ENCODE measurements at regions not wholly inside any gene's neighbourhood (a gene's known extent, or its start where the extent isn't known, plus 50 kb on each side); places are given as distances from the start of the nearest gene placed in this dataset.
A peak's percentile ranks its signal among the peaks of the same experiment; 100 is the strongest.

DNA sequence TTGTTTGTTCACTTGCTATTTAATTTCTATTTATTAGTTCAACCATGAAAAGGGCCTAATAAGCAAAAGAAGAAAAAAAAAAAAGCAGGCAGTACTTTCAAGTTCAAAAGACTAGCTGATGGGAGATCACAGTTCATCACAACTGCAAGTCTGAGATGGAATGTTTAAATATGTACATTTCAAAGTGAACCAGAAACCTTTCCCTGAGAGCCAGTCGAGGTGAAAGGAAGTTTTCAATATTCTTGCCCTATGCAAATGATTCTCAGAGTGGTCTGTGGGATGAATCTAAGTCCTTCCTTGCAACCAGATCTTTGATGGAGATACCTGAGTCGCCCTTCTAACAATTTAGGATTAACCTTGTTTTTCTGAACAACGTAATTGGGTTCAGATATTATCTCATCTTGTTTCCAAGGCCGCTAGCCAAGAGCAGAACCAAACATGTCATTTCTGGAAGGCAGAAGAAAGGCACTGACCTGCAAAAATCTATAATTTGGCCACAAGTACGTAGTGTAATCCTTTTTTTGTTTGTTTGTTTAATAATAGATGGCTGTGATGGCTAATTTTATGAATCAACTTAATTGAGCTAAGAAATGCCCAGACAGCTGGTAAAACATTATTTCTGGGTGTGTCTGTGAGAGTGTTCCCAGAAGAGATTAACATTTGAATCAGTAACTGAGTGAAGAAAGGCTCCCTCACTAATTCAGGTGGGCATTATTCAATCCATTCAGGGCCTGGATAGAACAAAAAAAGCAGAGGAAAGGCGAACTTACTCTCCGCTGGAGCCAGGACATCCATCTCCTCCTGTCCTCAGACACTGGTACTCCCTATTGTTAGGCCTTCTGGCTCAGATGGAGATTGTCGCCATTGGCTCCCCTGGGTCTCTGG lies 171.1 kb upstream of the TMPO start:
- DNase-seq: no peak
- Mint-ChIP-seq H3K4me1 (ENCODE audit: low read depth) (no peaks in the 10 kb centered on the region), H3K27ac (no peak overlapping the region), H3K9me3 (no peaks in the 10 kb centered on the region), H3K27me3 (ENCODE audit: insufficient read depth) (peaks cover 2% of the 10 kb centered on the region; the same call in 1 of the 2 replicates), H3K4me3 (no peak overlapping the region), H3K36me3 (ENCODE audit: low read depth) (no peaks in the 10 kb centered on the region)
- TF ChIP-seq, protein P1, sequence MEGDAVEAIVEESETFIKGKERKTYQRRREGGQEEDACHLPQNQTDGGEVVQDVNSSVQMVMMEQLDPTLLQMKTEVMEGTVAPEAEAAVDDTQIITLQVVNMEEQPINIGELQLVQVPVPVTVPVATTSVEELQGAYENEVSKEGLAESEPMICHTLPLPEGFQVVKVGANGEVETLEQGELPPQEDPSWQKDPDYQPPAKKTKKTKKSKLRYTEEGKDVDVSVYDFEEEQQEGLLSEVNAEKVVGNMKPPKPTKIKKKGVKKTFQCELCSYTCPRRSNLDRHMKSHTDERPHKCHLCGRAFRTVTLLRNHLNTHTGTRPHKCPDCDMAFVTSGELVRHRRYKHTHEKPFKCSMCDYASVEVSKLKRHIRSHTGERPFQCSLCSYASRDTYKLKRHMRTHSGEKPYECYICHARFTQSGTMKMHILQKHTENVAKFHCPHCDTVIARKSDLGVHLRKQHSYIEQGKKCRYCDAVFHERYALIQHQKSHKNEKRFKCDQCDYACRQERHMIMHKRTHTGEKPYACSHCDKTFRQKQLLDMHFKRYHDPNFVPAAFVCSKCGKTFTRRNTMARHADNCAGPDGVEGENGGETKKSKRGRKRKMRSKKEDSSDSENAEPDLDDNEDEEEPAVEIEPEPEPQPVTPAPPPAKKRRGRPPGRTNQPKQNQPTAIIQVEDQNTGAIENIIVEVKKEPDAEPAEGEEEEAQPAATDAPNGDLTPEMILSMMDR (IDR thresholded peaks at IDR 0.05): no peak

DNA sequence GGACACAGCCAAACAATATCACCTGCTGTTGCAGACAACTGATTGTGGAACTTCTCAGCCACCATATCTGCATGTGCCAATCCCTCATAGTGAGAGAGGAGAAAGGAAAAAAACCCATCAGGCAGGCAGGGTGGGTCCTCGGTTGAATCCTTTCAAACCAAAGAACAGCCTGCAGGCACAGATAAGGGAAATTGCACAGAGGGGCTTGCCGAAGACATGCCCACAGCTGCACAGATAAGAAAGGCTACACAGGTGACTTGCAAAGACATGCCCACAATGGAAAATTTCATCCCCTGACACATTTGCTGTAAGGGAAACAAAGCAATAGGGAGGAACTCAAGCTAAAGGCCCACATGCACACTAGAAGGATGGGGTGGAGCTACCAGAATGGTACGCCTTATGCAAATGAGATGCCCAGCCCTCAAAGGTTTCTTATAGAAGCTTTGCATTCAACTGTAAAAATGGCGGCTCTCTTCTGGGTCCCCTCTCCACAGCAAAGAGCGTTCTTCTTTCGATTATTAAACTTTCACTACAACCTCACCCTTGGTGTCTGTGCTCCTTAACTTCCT lies 170.0 kb upstream of the TMPO start:
- no peak overlapping the region for H3K27ac Mint-ChIP-seq
- no peaks in the 10 kb centered on the region for H3K9me3 Mint-ChIP-seq
- no peak overlapping the region for H3K4me3 Mint-ChIP-seq
- no peak for DNase-seq
- H3K36me3 Mint-ChIP-seq (ENCODE audit: low read depth): no peaks in the 10 kb centered on the region
- H3K27me3 Mint-ChIP-seq (ENCODE audit: insufficient read depth): peaks cover 2% of the 10 kb centered on the region; the same call in 1 of the 2 replicates
- H3K4me1 Mint-ChIP-seq (ENCODE audit: low read depth): no peaks in the 10 kb centered on the region
- TF ChIP-seq, protein P1 (IDR thresholded peaks at IDR 0.05): no peak

DNA sequence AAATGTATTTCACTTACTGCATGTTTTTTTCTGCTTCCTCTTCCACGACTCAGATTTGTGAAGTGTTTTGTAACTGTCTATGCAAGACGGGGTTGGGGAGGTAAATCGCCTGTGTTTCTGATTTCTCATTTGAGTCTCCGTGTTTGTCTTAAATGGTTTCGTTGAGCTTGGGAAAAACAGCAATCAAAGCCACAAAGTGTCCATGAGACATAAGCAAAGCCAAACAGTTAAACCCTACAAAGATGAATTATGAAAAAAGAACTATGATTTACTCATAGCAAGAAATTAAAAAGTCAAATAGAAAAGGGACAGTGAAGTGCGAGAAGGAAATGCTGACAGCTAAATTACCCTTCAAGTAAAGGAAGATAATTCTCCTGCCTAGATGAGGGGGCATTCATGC lies 164.3 kb upstream of the TMPO start:
- no peaks in the 10 kb centered on the region for H3K9me3 Mint-ChIP-seq
- H3K27me3 Mint-ChIP-seq (ENCODE audit: insufficient read depth): no peaks in the 10 kb centered on the region
- H3K4me3 Mint-ChIP-seq: no peak overlapping the region
- H3K27ac Mint-ChIP-seq: no peak overlapping the region
- H3K4me1 Mint-ChIP-seq (ENCODE audit: low read depth): peaks cover 44% of the 10 kb centered on the region
- TF ChIP-seq, protein P1 (IDR thresholded peaks at IDR 0.05): no peak
- no peaks in the 10 kb centered on the region for H3K36me3 Mint-ChIP-seq (ENCODE audit: low read depth)
- no peak for DNase-seq

DNA sequence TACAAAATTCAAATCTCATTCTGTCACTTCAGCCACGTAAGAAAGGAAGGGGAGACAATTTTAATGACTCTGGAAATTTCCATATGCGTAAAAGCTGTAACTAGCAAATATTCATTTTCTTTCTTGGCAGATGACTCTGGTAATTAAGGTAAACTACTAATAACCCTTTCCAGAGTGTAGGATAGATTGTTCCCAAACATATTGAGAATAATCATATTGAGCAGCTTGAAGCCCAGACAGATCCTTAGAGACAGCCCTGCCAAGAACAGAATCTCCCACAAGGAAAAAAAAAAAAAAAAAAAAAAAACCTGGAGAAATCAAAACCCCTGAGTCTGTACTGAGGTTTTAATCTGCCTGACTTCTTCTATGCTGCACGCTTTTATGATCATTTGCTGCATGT lies 163.6 kb upstream of the TMPO start:
- H3K27me3 Mint-ChIP-seq (ENCODE audit: insufficient read depth): no peaks in the 10 kb centered on the region
- H3K4me3 Mint-ChIP-seq: no peak overlapping the region
- peaks cover 44% of the 10 kb centered on the region for H3K4me1 Mint-ChIP-seq (ENCODE audit: low read depth)
- no peak for DNase-seq
- no peak overlapping the region for H3K27ac Mint-ChIP-seq
- TF ChIP-seq, protein P1 (IDR thresholded peaks at IDR 0.05): no peak
- no peaks in the 10 kb centered on the region for H3K9me3 Mint-ChIP-seq
- H3K36me3 Mint-ChIP-seq (ENCODE audit: low read depth): no peaks in the 10 kb centered on the region

DNA sequence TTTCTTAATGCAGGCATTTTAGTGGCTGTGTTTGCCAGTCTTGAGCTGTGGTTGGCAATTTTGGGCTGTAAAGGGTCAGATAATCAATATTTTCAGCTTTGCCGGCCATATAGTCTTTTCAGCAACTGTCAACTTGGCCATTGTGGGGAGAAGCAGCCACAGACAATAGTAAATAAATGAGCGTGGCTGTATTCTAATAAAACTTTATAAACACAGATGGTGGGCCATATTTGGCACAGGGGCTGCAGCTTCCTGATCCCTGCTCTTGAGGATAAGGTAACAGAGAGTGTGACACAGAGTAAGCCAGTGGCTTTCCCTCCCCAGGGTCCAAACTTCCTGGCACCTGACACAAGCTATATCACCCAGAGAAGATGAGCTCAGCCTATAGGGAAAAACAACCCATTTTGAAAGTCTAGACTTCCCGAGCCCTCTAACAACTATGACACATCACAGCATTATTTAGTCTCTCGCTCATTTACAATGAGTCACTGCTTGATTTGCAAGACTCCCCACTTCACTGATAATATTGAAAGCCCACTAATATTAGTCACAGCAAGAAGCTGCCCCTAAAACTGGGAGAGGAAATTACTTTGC lies 163.1 kb upstream of the TMPO start:
- H3K27me3 Mint-ChIP-seq (ENCODE audit: insufficient read depth): no peaks in the 10 kb centered on the region
- TF ChIP-seq, protein P1 (IDR thresholded peaks at IDR 0.05): no peak
- H3K27ac Mint-ChIP-seq: peak overlapping the region; percentile 64
- H3K4me1 Mint-ChIP-seq (ENCODE audit: low read depth): peaks cover 44% of the 10 kb centered on the region
- H3K36me3 Mint-ChIP-seq (ENCODE audit: low read depth): no peaks in the 10 kb centered on the region
- peak; percentile 83 for DNase-seq
- H3K4me3 Mint-ChIP-seq: peak overlapping the region; percentile 62
- no peaks in the 10 kb centered on the region for H3K9me3 Mint-ChIP-seq
